HUES6 (cell line): ENCODE measurements at regions not wholly inside any gene's neighbourhood (a gene's known extent, or its start where the extent isn't known, plus 50 kb on each side); places are given as distances from the start of the nearest gene placed in this dataset.

Experiments used
- H3K27ac ChIP-seq: 2 replicates; pipeline ENCODE4 v1.7.0; 2013; ENCODE audit warnings: low read depth, mild to moderate bottlenecking, low read length, inconsistent platforms
- H3K27me3 ChIP-seq: 2 replicates; pipeline ENCODE4 v1.6.1; 2013; ENCODE audit warnings: low read length; ENCODE audit not compliant: control insufficient read depth, insufficient read depth
- H3K36me3 ChIP-seq: 2 replicates; pipeline ENCODE4 v1.6.1; 2013; ENCODE audit warnings: low read length; ENCODE audit not compliant: control insufficient read depth, insufficient read depth
- H3K4me1 ChIP-seq: 2 replicates; pipeline ENCODE4 v1.6.1; 2013; ENCODE audit warnings: low read length; ENCODE audit not compliant: control insufficient read depth, insufficient read depth
- H3K4me3 ChIP-seq: 2 replicates; pipeline ENCODE4 v1.5.1; 2013; ENCODE audit warnings: low read depth, low read length
- H3K9ac ChIP-seq: one replicate; pipeline ENCODE4 v1.6.1; 2013; ENCODE audit warnings: mild to moderate bottlenecking, low read length
- H3K9me3 ChIP-seq: 2 replicates; pipeline ENCODE4 v1.6.1; 2013; ENCODE audit warnings: low read depth, low read length; ENCODE audit not compliant: control insufficient read depth, insufficient read depth

GRCh38 chr16:65624229-65624628 is 502.4 kb upstream of the CDH11 start:
- Histone ChIP-seq H3K4me3 (no peak overlapping the region), H3K9ac (no peak overlapping the region), H3K27me3 (no peaks in the 10 kb centered on the region), H3K9me3 (no peaks in the 10 kb centered on the region), H3K27ac (no peak overlapping the region), H3K4me1 (no peaks in the 10 kb centered on the region), H3K36me3 (no peaks in the 10 kb centered on the region)

GRCh38 chr16:65622871-65623270 is 501.0 kb upstream of the CDH11 start:
- Histone ChIP-seq H3K4me3 (no peak overlapping the region), H3K4me1 (no peaks in the 10 kb centered on the region), H3K36me3 (no peaks in the 10 kb centered on the region), H3K9me3 (no peaks in the 10 kb centered on the region), H3K9ac (no peak overlapping the region), H3K27ac (no peak overlapping the region), H3K27me3 (no peaks in the 10 kb centered on the region)

- H3K27ac ChIP-seq, result no peak overlapping the region
These were observed 500.3 kb upstream of the CDH11 start for GRCh38 chr16:65622151-65622550.

GRCh38 chr16:65621640-65622039 is 499.8 kb upstream of the CDH11 start:
- no peak overlapping the region for H3K4me3 ChIP-seq
- H3K27ac ChIP-seq, result no peak overlapping the region
- H3K9me3 ChIP-seq, result no peaks in the 10 kb centered on the region
- H3K4me1 ChIP-seq, result no peaks in the 10 kb centered on the region
- H3K27me3 ChIP-seq, result no peaks in the 10 kb centered on the region
- no peaks in the 10 kb centered on the region for H3K36me3 ChIP-seq
- H3K9ac ChIP-seq, result no peak overlapping the region

More at GRCh38 chr16:65622151-65622550, 500.3 kb upstream of the CDH11 start:
- H3K9ac ChIP-seq, result no peak overlapping the region
- H3K9me3 ChIP-seq, result no peaks in the 10 kb centered on the region
- H3K36me3 ChIP-seq, result no peaks in the 10 kb centered on the region
- no peak overlapping the region for H3K4me3 ChIP-seq
- H3K4me1 ChIP-seq, result no peaks in the 10 kb centered on the region
- no peaks in the 10 kb centered on the region for H3K27me3 ChIP-seq

- H3K9ac ChIP-seq, result no peak overlapping the region
- no peak overlapping the region for H3K27ac ChIP-seq
- no peaks in the 10 kb centered on the region for H3K4me1 ChIP-seq
- H3K27me3 ChIP-seq, result no peaks in the 10 kb centered on the region
- H3K4me3 ChIP-seq, result no peak overlapping the region
- H3K36me3 ChIP-seq, result no peaks in the 10 kb centered on the region
- no peaks in the 10 kb centered on the region for H3K9me3 ChIP-seq
These were observed 497.7 kb upstream of the CDH11 start for GRCh38 chr16:65619606-65620005.

GRCh38 chr16:65618931-65619330 is 497.1 kb upstream of the CDH11 start:
- no peak overlapping the region for H3K9ac ChIP-seq
- H3K4me3 ChIP-seq, result no peak overlapping the region
- H3K4me1 ChIP-seq, result no peaks in the 10 kb centered on the region
- H3K9me3 ChIP-seq, result no peaks in the 10 kb centered on the region
- no peaks in the 10 kb centered on the region for H3K27me3 ChIP-seq
- H3K36me3 ChIP-seq, result no peaks in the 10 kb centered on the region
- H3K27ac ChIP-seq, result no peak overlapping the region

GRCh38 chr16:65618333-65618732 is 496.5 kb upstream of the CDH11 start:
- H3K9ac ChIP-seq, result no peak overlapping the region
- H3K27ac ChIP-seq, result no peak overlapping the region
- H3K4me1 ChIP-seq, result no peaks in the 10 kb centered on the region
- H3K9me3 ChIP-seq, result no peaks in the 10 kb centered on the region
- H3K4me3 ChIP-seq, result no peak overlapping the region
- H3K36me3 ChIP-seq, result no peaks in the 10 kb centered on the region
- no peaks in the 10 kb centered on the region for H3K27me3 ChIP-seq

- no peaks in the 10 kb centered on the region for H3K27me3 ChIP-seq
- no peak overlapping the region for H3K4me3 ChIP-seq
- H3K9me3 ChIP-seq, result no peaks in the 10 kb centered on the region
- H3K9ac ChIP-seq, result no peak overlapping the region
- H3K36me3 ChIP-seq, result no peaks in the 10 kb centered on the region
- H3K27ac ChIP-seq, result no peak overlapping the region
- no peaks in the 10 kb centered on the region for H3K4me1 ChIP-seq
These were observed 495.6 kb upstream of the CDH11 start for GRCh38 chr16:65617421-65617820.

- no peaks in the 10 kb centered on the region for H3K36me3 ChIP-seq
- no peak overlapping the region for H3K4me3 ChIP-seq
- no peaks in the 10 kb centered on the region for H3K27me3 ChIP-seq
- H3K4me1 ChIP-seq, result no peaks in the 10 kb centered on the region
- H3K9me3 ChIP-seq, result no peaks in the 10 kb centered on the region
- no peak overlapping the region for H3K9ac ChIP-seq
- H3K27ac ChIP-seq, result no peak overlapping the region
These were observed 486.6 kb upstream of the CDH11 start for GRCh38 chr16:65608455-65608854.

- Histone ChIP-seq H3K4me1 (0 out of 2 replicates have a peak, but pooled peaks cover 2% of the 10 kb centered on the region), H3K27ac (no peak overlapping the region), H3K9me3 (no peaks in the 10 kb centered on the region), H3K27me3 (no peaks in the 10 kb centered on the region), H3K4me3 (no peak overlapping the region), H3K9ac (no peak overlapping the region), H3K36me3 (no peaks in the 10 kb centered on the region)
These were observed 482.9 kb upstream of the CDH11 start for GRCh38 chr16:65604771-65605170.

- Histone ChIP-seq H3K27me3 (no peaks in the 10 kb centered on the region), H3K4me1 (0 out of 2 replicates have a peak, but pooled peaks cover 3% of the 10 kb centered on the region), H3K9ac (no peak overlapping the region), H3K36me3 (no peaks in the 10 kb centered on the region), H3K4me3 (no peak overlapping the region), H3K27ac (no peak overlapping the region), H3K9me3 (no peaks in the 10 kb centered on the region)
These were observed 479.9 kb upstream of the CDH11 start for GRCh38 chr16:65601781-65602180.

- H3K36me3 ChIP-seq, result no peaks in the 10 kb centered on the region
- no peak overlapping the region for H3K9ac ChIP-seq
- no peaks in the 10 kb centered on the region for H3K9me3 ChIP-seq
- no peaks in the 10 kb centered on the region for H3K27me3 ChIP-seq
- no peak overlapping the region for H3K4me3 ChIP-seq
- H3K4me1 ChIP-seq, result 0 out of 2 replicates have a peak, but pooled peaks cover 3% of the 10 kb centered on the region
- H3K27ac ChIP-seq, result no peak overlapping the region
These were observed 478.8 kb upstream of the CDH11 start for GRCh38 chr16:65600629-65601028.
